HG03520 (cell line): ENCODE measurements at regions not wholly inside any gene's neighbourhood (a gene's known extent, or its start where the extent isn't known, plus 50 kb on each side); places are given as distances from the start of the nearest gene placed in this dataset.

ENCODE experiments used
- ATAC-seq: cut with Tn5 transposase; IDR thresholded peaks from one replicate; pipeline ENCODE4 v1.9.1; 2021; ENCODE audit warnings: mild to moderate bottlenecking, moderate library complexity; ENCODE audit not compliant: unreplicated experiment

DNA sequence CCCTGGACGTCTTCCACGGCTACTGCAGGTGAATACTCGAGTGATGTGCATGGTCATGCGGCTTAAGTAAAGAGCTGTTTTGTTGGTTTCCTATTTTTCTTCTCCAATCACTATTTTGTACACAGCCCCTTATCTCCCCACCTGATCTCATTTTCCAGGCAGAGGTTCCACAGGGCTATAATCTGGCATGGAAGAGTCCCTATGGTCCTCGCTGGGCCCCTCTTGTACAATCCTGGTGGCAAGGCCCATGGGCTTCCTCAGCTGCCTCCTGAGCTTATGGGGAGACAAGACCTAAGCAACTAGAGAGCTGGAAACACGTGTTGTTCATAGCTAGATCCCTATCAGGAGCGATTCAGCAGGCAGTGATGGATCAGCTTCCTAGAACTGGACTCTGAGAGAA lies 181.3 kb upstream of the ADO start:
- ATAC-seq, result no peak

DNA sequence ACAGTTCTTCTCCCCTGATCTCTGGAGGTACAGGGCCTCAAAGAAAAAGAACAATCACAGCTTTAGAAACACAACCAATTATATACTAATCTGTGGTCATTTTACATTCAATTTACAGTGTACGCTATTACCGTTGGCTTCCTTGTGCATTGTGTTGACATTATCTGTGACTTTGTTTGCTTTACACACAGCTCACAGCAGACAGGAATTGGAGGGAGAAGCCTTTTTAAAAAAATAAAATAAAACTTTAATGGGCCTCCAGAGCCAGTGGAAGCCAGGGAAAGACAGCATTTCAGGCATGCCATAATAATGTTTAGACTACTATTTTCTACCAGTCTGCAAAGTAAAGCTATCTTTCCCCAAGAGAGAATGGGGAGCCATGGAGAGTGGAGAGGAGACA lies 179.0 kb upstream of the ADO start:
- no peak for ATAC-seq

DNA sequence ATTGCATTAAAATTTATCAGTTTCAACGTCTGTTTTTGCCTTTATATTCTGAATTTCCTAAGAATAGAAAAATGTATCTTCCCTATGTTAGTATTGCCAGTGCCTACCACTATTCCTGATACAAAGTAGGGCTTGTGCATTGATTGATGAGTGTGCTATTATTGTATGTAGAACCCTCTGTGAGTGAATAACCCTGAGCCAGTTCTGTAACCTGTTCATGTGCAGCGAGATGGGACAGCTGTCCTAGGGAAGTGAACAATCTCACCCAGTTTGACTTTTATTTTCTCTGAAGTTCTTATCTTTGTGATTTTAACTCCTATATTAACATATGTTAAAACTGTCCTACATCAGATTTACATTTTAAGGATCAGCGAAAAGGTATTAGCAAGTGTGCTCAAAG lies 178.4 kb upstream of the ADO start:
- ATAC-seq, result no peak

DNA sequence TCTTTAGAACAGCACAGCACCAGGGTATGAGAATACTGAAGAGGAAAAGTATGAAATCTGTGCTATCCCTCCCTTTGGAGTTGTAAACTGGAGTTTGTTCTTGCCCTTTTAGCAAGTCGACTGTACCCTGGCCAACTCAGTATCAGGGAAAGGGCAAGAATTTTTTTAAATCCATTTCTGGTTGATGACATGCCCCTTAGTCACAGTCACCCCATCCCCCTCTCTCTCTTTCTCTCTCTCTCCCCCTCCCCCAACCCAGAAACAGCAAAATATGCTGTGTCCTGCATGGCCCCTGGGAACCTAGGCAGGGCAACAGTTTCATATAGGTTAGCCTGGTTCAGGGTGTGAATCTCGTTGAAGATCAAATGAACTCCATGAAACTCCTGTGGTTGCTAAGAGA lies 177.7 kb upstream of the ADO start:
- no peak for ATAC-seq

DNA sequence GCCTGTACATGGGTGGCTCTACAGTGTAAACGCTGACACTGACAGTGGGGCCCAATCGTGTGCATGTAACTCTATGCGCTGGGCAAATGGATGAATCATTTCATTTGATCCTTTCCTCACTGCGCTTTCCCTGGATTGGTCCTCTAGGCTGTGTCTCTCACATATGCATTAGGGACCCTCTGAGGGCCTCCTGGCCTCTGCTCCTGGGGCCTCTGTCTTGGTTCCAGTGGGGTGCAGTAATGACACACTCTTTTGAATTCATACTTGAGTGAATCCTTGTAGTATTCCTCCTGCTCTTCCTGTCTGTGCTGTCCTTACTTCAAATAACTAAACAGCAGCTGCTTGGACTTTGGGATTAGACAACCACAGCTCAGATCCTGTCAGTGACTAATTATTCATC lies 176.5 kb upstream of the ADO start:
- no peak for ATAC-seq

DNA sequence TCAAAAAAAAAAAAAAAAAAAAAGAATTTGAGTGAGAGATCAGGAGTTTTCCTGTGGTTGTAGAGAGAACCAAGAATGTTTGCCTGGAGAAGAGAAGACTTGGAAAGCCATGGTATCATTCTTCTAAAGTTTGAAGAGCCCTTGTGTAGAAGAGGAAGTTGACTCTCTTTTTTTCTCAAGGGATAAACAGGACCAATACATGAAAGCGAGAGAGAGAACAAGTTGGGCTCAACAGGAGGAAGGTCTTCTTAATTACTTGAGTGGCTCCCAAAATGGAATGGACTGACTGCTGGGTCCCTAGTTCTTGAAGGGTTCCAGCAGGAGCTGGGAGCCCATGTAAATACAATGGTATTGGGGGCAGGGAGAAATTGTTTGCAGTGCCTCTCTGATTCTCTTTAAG lies 173.3 kb upstream of the ADO start:
- no peak for ATAC-seq

DNA sequence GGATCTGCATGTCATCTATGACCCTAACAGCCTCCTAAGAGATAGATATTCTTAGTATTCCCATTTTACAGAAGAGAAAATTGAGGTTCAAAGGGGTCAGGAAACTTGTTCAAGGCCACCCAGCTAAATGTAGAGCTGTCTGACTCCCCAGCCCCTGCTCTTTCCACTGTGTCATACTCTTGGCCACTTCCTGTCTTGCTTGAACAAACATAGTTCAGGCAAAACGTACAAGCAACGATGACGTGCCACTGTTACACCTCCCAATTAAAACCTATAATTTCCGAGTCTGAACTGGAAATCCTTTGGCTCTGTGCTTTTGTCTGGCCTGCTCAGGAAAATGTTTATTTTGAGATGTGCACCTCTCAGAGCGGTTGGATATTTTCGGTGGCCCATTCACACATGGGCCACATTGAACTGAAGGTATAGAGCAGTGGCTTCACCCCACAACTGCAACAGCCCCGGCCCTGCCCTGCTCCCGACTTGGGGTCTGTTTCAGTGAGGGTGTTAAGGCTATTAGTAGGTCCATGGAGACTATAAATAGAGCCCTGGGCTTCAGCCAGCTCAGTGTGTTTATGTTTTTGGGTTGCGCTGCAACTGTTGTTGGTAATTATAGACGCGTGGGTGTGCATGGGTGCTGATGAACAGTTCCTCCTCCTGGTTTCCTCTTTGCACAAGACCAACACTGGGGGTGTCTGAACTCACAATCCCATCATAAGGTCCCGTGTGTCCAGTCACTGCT lies 172.3 kb upstream of the ADO start:
- ATAC-seq, result peak; percentile 73

DNA sequence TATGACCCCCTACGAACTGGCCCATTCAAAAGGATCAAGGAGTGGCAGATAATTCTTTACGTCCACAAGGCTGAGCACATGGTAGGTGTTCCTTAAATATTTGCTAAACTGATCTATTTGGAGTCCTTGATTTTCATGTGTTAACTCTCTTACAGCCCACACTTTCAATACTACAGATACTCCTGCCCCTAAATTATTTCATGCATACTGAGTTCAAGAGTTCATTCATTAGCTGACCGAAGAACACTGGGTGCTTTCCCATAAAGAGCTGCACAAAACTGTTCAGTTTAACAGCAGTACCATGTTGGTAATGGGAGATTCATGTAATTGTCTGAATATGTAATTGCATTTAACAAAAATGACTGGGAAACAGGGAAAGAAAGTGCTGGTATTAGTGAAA lies 170.5 kb upstream of the ADO start:
- ATAC-seq, result no peak

DNA sequence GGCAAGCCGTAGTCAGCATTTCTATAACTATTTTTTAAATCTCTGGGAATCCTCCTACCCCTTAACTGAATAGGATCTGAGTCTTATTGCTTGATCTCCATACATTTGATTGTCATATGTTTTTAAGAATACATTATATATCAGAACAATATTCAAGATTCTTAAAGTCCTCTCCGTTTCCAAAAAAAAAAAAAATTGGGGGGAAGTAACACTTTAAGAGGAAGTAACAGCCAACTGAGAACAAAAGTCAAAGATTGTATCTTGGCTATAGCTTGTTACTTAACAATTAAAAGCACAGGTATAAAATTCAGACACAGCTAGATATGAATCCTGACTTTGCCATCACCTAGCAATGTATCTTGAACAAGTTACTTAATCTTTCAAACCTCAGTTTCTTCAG lies 169.9 kb upstream of the ADO start:
- no peak for ATAC-seq

DNA sequence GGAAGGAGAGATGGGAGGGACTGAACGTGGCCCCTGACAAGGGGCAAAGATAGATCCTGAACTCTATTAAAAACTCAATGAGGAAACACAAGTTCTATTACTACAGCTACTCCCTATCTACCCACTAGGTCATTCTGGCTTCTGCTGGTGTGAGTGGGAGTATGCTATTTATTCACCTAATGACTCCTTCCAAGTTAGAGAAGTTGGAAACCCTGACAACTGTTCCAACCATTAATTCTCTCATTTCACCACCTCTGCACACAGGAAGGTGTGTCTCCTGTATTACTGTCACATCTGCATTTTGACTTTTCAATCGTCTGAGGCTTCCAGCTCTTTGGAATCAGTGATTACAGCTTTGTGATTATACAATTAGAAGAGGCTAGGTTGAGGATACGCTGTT lies 169.4 kb upstream of the ADO start:
- ATAC-seq, result no peak

DNA sequence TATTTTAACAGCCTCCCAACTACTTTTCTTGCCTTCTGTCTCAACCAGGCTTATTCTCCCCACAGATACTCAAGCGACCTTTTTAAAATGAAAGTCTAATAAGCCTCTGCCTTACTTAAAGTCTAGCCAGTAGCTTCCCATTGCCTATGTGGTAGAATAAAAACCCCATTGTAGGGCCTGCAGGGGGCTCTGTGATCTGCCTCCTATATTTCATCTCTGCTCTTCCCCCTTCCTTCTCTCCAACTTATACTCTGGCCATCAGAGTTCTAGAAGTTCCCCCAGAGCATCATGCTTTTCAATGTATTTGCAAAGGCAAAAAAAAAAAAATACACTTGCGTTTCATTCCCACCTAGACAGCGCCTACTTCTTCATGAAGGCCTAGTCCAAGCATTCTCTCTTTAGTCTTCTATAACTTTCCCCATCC lies 167.7 kb upstream of the ADO start:
- no peak for ATAC-seq

DNA sequence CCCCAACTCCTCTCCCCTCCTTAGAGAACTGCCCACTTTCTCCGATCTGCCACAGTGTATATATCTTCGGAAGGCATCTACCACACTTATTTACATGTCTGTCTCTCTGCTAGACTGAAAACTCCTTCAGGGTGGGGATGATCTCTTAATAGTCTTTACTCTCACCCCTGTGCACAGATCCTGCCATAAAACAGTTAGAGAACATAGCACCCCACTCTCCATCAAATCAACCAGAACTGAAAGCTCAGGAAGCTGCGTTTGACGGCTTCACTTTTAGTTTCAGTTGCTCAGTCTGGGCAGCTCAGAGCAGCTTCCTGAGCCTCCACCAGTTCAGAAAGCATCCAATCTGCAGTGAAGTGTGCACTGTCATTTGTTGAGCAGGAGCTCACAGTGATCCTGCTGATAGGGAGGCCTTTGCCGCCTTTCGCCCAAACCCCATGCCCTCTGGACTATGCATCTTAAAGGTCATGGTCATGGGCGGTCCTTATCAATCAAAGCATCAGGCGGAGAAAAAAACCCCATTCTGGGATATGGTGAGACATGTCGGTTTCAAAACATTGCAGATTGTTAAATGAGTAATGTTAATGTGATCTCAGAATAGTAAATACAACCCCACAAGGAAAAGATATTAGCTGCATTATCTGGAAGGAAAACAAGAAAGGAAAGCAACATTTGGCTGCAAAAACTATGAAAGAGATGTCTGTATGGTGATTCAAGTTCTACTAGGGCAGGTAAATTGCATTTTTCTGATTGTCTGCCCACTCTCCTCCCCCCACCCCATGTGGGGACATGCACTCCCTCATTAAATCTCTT lies 167.1 kb upstream of the ADO start:
- ATAC-seq, result peak; percentile 46

DNA sequence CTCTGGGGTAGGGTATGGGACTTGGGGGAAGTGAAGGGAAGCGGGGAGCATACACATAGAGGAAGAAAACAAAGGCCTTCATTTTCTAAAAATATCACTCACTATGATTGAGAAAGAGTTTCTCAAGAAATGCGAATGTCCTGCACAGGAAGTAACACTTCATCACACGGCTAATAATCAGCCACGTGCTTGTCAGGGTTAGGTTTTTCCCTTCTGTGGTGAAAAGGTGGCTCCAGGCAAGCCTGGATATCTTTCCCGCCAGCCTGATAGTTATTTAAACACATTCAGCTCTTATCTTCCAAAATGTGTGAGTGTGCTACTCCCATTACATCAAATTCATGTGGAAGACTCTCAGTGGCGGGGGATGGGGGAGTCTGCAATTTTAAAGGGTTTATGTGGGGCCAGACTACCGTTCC lies 166.4 kb upstream of the ADO start:
- ATAC-seq, result peak; percentile 36

DNA sequence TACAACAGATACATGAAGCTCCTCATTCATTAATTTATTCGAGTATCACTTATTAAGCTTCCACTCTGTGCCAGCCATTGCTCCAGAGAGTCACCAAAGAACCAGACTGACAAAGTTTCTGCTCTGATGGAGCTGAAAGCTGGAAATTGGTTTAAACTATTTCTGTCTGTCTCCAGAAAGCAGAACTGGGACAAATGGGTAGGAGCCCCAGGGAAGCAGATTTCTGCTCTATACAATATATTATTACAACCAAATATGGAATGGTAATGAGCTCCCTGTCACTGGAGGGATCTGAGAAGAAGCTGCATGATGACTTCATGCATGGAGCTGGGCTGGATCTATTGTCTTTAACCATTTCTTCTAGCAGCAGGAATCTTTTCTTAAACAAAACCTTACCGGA lies 165.4 kb upstream of the ADO start:
- ATAC-seq, result no peak

DNA sequence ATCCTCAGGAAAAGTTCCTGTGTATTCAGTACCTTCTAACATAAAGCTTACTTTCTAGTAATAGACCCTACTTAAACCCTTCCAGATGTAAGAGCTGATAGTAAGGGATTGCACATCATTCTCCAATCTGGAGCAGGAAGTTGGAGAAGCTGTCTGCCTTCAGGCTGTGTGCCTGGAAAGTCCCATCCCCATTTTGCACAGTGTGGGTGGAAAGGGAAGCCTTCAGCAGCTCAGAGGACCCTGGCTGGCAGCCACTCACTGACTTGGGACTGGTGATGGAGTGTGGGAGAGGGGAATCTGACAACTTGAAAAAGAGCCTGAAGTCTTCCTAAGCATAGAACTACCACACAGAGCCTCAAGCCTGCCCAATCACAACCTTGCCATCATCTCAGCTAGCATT lies 164.1 kb upstream of the ADO start:
- ATAC-seq, result no peak

DNA sequence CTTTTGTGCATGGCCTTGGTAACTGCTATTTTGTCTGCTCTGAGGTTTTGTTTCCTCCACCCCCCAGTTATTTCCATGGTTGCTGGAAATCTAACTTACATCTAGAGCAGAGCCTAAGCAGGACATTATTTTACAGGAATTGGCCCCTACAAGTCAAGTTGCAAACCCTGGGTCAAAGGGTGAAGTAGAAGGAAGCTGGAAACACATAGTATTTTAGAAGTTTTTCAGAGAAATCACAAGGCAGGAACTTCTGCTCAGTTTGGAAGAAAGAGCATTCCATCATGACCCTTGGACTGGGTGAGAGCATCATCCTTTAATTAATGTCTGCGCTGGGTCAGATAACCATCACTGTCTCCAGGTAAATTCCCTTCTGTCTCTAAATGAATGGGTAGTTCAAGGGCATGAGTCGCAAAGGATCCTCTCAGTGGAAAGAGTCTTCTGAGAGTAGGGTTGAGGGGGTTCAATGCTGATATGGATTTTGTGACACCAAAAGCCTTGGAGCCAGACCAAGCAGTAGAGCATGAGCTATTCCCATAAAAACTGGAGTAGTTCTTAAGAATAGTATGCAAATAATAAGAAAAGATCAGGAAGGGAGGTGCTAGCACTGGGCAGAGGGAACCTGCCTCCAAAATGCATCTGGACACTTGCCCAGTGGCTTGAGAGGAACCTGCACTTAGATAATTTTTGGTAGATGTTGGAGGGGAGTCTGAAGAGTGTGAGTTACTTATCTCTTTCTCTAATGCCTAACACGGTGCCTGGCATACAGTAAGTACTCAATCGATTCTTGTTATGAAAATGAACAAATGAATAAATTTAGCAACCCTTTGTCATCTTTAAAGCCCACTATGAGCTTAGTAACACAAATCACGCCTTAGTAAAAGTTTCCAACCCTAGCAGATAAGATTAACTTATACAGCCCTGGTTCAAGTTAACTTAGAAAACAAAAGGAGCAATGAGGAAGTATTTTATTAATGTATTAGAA lies 160.6 kb upstream of the ADO start:
- no peak for ATAC-seq

DNA sequence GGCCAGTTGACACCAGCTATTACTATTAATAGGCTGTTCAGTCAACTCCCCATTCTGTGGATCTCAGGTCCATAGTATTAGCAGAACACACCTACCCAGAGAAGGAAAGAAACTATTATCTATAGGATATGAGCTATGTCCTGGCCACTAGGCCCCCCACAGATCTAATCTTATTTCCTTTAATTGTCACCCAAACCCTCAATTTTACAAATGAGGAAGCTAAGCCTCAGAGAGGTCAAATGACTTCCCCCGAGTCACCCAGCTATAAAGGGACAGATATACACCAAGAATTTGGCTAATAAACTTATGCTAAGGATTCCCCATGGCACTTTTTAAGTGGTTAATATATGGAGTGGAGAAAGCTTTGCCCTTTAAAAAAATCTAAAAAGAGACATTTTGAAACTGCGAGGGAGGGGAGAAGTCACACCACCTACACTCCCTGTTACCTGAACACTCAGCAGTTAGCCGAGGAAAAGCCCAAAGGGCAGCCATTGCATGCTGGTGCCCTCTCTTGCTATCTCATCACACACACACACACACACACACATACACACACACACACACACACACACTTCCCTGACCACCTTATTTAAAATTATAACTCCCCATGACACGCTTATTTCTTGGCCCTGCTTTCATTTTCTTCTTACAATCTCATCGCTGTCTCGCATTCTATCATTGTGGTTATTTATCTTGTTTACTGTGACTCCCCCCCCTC lies 157.0 kb upstream of the ADO start:
- ATAC-seq, result no peak

DNA sequence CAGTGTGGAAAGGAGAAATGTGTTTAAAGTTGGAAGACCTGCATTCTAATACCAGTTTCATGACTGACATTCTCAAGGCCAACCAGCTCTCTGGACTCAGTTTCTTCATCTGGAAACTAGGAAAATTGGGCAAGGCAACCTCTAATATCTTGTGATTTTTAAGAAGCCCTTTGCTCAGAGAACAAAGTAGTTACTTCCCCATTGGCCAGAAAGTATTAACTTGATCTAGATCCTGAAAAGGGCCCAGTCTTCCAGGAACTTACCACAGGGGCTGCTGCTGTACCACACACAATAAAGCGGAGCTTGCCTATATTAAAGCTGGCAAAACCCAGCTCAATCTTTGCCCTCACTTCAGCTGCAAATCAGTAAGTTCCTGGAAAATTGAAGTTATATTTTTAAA lies 155.6 kb upstream of the ADO start:
- no peak for ATAC-seq

DNA sequence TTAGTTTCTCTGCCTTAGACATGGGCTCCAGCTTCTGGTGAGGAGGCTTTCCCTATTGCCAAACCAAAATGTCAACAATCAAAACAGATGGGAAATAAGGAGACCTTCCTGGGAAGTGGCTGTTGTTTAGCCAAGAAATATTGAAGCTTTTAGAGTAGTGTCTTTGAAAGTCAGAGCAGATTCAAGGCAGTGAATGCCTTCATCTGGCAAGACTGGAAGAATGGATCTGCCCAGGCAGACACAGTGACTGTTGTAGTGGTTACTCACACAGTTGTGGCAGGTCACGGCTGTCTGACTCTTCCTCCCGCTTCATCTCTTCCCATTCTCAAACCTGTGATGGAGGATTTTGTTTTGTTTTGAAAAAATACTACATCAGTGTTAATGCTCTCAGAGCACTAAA lies 154.1 kb upstream of the ADO start:
- no peak for ATAC-seq

DNA sequence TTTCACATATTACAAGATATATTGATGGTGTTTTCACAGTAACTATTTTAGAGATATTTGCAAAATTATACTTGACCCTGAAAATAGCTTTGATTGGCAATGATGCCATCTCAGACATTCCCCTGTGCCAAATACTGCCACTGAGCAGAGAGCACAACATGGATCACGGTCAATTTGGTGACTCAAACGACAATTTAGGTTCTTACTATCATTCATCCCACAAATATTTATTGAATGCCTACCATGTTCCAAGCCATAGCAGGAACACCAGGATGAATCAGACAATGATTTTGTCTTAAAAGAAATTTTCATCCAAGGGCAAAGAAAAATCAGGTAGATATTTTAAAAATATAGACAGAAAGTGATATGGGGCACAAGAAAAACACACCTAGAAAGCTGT lies 153.2 kb upstream of the ADO start:
- ATAC-seq, result no peak

DNA sequence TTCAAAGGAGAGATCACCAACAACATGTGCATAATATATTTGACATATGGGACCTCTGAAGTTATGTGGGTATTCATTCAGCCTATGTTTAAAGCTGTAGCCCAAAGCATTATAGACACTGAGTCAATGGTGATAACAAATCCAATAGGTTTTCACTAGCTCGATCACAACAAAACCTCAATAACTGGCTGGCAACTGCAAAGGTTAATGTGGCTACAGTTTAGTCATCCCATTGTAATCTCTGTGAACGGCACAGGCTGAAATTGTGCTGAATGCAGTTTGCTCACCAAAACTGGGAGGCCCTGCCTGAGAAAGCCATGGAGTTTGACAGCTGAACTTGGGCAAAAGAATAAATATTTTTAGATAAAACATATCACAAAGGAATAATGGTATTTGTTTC lies 152.4 kb upstream of the ADO start:
- ATAC-seq, result no peak
